Ramos (cell line): ENCODE measurements at regions not wholly inside any gene's neighbourhood (a gene's known extent, or its start where the extent isn't known, plus 50 kb on each side); places are given as distances from the start of the nearest gene placed in this dataset.

Source experiments
- in situ Hi-C: fragments of 300-500 bp; cut with MboI; formaldehyde crosslinking; loops from one replicate; pipeline ENCODE4 v1.14.3; 2022; ENCODE audit warnings: low sequenced_read_pairs; ENCODE audit not compliant: unreplicated experiment

- in situ Hi-C loops: no loop called here
Observed at GRCh38 chr13:97715763-97716162, 237.7 kb upstream of the IPO5 start.

GRCh38 chr13:97716746-97717145 lies 236.7 kb upstream of the IPO5 start:
- in situ Hi-C loops: no loop called here

DNA sequence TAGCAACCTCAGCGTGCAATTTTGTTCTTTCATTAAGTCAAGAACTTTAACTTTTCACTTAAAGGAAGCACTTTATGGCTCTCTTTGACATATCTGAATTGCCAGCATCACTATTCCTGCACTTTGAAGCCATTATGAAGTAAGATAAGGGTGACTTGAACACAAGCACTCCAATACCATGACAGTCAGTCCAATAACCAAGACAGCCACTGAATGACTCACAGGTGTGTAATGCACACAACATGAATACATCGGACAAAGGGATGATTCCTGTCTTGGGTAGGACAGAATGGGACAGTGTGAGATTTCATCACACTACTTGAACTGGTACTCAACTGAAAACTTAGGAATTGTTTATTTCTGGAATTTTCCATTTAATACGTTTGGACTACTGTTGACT lies 233.7 kb upstream of the IPO5 start:
- in situ Hi-C loops: no loop called here

- in situ Hi-C loops: no loop called here
Observed at GRCh38 chr13:97720896-97721295, 232.6 kb upstream of the IPO5 start.

DNA sequence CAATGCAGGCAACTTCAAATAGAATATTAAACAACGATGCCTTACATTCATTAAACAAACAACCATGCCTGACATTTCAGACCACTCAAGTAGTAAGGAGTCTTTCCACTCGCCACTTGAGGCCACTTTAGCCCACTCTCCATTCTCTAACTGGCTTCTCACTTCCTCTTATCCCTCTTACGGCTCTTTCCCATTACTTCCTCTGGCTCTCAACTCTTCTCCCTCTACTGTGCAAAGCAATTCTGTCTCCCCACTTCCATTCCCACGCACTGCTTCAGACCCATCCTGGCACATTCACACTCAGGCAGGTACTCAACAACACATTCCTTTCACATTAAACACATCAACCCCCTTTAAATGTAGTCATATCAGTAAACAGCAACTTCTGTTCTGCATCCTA lies 229.8 kb upstream of the IPO5 start:
- in situ Hi-C loops: no loop called here

DNA sequence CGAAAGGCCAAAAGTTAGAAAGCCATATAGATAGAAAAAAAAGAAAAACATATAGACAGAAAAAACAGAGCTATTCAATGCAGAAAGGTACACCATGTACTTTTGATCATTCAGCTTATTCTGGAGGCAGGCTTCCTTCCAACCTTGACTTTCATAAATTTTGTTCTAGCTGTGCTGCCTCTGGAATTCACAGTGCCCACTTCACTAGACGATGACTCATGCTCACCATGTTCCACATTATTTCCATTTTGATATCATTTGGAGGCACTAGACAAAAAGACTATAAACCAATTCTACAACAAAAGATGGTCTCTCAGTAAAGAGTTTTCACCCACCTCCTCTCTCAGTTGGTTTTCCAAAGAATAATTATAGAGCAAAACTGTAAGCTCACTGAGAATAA lies 229.0 kb upstream of the IPO5 start:
- in situ Hi-C loops: no loop called here

- in situ Hi-C loops: no loop called here
Observed at GRCh38 chr13:97726664-97727280, 226.7 kb upstream of the IPO5 start.

- in situ Hi-C loops: no loop called here
Observed at GRCh38 chr13:97727991-97728390, 225.5 kb upstream of the IPO5 start.

GRCh38 chr13:97736436-97736835 lies 217.0 kb upstream of the IPO5 start:
- in situ Hi-C loops: no loop called here

- in situ Hi-C loops: no loop called here
Observed at GRCh38 chr13:97742084-97742483, 211.4 kb upstream of the IPO5 start.

DNA sequence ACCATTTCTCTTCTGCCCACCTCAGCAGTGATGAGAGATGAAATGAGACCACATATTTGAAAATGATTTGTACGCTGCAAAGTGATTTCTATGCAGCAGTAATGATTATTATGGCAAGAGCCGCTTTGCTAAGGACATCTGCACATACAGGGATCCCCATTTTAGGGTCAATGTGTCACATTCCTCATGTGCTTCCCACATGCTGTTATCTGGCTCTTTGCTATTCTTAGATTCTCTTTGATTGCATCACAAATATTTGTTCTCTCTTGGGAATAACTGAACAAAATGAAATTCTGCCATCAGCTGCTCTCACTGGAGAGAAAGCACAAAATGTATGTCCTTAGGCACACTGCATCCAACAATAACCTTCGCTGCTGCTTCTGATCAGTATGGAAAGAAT lies 209.5 kb upstream of the IPO5 start:
- in situ Hi-C loops: no loop called here

DNA sequence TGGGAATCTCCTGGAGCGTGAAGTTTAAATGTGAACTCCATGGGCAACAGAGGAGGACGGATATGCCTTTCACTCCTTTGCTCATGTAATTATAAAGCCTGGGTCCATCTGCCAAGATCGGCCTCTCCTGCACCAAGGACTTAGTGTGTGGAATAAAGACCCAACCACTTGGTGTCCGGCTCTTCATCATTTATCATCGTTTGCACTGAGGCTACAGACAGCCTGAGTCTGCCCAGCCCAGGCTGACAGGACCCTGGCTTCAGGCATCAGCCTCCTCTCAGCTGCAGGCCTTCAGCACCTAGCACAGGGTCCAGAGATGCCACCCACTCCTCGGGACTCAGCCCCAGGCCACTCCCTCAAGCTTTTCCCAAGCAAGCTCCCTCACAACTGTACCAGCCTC lies 206.8 kb upstream of the IPO5 start:
- in situ Hi-C loops: no loop called here

DNA sequence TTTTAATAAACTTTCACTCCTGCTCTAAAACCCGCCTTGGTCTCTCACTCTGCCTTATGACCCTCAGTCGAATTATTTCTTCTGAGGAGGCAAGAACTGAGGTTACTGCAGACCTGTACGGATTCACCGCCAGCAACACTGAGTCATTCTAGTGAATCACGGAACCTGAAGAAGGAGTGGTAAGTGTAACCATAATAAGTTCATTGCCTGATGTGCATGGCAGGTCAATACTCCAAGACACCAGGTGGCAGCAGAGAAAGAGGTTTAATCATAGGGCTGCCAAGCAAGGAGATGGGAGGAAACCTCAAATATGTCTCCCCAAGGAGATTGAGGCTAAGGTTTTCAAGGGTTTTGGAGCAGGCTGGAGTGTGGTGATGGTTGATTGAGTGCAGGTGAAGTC lies 204.3 kb upstream of the IPO5 start:
- in situ Hi-C loops: no loop called here

DNA sequence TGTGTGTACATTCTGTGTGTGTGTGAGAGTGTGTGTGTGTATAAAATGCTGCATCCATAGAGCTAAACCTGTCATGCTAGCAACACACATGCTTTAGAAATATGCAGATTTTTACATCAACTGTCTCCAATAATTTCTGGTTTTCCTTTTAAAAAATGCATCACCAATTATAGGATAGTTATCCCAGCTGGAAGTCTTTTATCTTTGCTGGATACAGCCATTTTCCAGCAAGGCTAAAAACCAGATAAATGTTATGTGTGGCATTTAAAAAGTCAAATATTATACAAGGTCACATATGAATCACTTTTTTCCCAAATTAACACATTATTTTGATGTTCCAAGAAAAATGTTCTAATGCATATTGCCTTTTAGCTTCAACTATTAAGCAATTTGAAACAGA lies 202.0 kb upstream of the IPO5 start:
- in situ Hi-C loops: no loop called here

GRCh38 chr13:97752961-97753668 lies 200.4 kb upstream of the IPO5 start:
- in situ Hi-C loops: no loop called here

DNA sequence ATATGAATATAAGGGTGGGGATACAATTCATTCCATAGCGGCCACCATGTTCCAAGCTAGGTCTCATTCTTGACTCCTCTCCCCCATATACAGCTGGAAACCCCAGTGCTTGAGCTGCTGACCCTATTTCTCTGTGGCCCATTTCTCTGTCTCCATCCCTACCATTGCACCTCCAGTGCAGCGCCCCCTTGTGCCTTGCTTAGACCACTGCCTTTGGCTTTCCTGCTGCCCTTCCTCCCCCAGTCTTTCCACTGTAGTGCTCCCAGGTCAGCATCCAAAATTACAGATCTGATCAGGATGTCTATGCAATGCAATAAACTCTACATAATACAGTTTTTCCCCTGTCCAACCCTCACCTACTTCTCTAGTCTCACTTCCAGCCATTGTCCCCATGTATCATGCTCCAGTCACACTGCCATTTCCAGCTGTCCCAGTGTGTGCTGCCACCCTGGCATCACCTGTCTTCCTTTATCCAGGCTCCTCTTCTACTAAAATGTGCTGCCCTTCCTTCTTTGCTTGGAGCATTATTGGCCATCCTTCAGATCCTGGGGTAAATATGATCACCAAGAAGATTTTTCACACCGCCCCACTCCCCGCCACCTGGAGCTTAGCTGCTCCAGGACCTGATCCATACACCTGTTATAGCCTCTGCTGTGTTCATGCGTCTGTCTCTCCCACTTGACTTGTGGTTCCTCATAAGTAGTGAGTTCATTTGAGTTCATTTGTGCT lies 199.4 kb upstream of the IPO5 start:
- in situ Hi-C loops: no loop called here

- in situ Hi-C loops: no loop called here
Observed at GRCh38 chr13:97757807-97758206, 195.7 kb upstream of the IPO5 start.

DNA sequence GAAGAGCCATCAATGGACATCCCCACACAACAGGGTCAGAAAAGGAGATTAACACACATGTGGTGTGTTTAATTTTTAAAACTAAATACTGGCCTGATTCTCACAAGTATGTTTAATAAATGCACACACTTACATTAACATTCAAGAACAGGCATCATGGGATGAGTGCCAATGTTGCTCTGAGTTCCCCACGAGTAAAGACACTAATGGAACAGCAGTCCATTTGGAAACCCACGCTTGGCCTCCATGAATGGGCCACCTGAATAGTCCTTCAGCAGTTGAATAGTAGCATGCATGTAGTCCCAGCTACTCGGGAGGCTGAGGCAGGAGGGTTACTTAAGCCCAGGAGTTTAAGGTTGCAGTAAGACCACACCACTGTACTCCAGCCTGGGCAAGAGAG lies 195.2 kb upstream of the IPO5 start:
- in situ Hi-C loops: no loop called here

DNA sequence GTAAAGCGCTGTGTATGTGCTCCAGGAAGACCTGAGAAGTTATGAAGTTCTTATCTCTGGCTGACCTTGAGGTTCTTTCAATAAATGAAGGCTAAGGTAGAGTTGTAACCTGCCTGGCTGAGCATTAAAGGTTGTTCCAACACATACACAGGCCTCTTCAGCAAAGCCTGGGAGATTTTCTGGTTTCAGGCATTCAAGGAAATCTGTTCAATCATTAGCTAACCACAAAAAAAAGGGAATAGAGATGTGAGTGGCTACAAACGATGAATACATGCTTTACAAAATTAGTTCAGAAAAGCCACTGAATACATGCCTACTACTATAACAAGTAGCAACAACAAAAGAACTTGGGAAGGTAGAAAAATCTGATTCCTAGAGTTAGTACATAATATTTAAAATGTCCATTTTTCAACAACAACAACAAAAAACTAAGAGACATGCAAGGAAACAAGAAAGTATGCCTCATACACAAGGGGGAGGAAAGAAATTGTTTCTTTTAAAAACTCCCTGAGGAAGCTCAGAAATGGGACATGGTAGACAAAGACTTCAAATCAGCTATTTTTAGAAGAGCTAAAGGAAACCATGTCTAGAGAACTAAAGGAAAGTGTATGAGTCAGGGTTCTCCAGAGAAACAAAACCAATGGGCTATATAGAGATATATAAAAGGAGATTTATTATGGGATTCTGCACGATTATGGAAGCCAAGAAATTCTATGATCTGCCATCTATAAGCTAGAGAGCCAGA lies 191.5 kb upstream of the IPO5 start:
- in situ Hi-C loops: no loop called here

GRCh38 chr13:97766749-97767148 lies 186.7 kb upstream of the IPO5 start:
- in situ Hi-C loops: no loop called here

DNA sequence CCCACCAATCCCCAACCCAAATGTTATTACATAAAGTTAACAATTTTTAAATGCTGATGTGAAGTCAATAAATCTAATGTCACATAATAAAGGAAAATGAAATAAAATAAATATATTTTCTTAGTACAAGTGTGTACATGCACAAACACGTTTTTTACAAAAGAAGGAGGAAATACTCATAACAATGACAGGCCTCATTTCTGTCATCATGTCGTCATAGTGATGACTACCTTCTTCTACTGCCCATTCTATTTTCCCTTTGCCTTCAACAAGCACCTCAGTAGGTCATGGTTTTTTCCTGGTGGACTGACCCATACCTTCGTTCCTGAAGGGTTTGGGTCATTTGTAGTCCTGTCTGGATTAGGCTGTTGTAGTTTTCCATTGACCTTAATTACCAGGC lies 185.3 kb upstream of the IPO5 start:
- in situ Hi-C loops: no loop called here
